PC-3 (cell line): ENCODE measurements at regions not wholly inside any gene's neighbourhood (a gene's known extent, or its start where the extent isn't known, plus 50 kb on each side); places are given as distances from the start of the nearest gene placed in this dataset.

ENCODE experiments used
- EZH2 ChIP-seq: fragments of 300-600 bp; sonication (generic); IDR thresholded peaks from one replicate; pipeline ENCODE4 v1.6.1; 2017; ENCODE audit warnings: antibody characterized with exemption, mild to moderate bottlenecking, low read length; ENCODE audit not compliant: unreplicated experiment
- EZH2phosphoT487 ChIP-seq: fragments of 300-600 bp; sonication (generic); IDR thresholded peaks from 2 replicates; pipeline ENCODE4 v1.6.1; 2018; ENCODE audit warnings: mild to moderate bottlenecking, antibody characterized with exemption, low read length, borderline replicate concordance
- TF ChIP-seq, protein P1 (sequence below): fragments of 300-600 bp; sonication (generic); conservative IDR thresholded peaks from 2 replicates; pipeline ENCODE4 v1.5.1; 2017; ENCODE audit warnings: antibody characterized with exemption, low read depth, mild to moderate bottlenecking, low read length

DNA sequence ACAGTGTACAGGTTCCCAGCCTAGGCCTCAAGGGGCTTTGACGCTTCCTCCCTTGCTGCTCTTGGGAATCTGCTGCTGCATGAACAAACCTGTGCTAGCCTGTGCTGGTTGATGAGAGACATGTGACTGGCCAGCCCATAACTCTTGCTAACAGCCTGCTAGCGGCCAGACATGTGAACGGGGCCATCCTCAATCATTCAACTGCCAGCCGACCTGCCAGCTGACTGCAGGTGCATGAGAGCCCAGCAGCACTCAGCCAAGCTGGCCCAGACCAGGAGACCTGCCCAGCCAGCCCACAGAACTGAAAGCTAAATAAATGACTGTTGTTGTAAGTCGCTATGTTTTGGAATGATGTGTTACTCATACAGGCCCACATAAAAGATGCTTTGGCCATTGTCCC is 82.4 kb upstream of the DLG1 start:
- TF ChIP-seq, protein P1, sequence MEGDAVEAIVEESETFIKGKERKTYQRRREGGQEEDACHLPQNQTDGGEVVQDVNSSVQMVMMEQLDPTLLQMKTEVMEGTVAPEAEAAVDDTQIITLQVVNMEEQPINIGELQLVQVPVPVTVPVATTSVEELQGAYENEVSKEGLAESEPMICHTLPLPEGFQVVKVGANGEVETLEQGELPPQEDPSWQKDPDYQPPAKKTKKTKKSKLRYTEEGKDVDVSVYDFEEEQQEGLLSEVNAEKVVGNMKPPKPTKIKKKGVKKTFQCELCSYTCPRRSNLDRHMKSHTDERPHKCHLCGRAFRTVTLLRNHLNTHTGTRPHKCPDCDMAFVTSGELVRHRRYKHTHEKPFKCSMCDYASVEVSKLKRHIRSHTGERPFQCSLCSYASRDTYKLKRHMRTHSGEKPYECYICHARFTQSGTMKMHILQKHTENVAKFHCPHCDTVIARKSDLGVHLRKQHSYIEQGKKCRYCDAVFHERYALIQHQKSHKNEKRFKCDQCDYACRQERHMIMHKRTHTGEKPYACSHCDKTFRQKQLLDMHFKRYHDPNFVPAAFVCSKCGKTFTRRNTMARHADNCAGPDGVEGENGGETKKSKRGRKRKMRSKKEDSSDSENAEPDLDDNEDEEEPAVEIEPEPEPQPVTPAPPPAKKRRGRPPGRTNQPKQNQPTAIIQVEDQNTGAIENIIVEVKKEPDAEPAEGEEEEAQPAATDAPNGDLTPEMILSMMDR: no peak
- TF ChIP-seq EZH2phosphoT487 (no peak), EZH2 (no peak)
